GM12864 (cell line): ENCODE measurements at regions not wholly inside any gene's neighbourhood (a gene's known extent, or its start where the extent isn't known, plus 50 kb on each side); places are given as distances from the start of the nearest gene placed in this dataset.

Experiments used
- DNase-seq: peaks from one replicate; pipeline ENCODE4 v3.0.0-alpha.2; 2011; ENCODE audit warnings: low read depth
- H3K4me3 ChIP-seq: 2 replicates; pipeline ENCODE4 v1.5.1; 2011; ENCODE audit warnings: mild to moderate bottlenecking, low read depth, low read length, control low read depth
- CTCF ChIP-seq: IDR thresholded peaks from 2 replicates; pipeline ENCODE4 v1.5.1; 2011; ENCODE audit warnings: low read depth, mild to moderate bottlenecking, moderate library complexity, low read length, control low read depth, inconsistent platforms; ENCODE audit errors: missing control alignments

DNA sequence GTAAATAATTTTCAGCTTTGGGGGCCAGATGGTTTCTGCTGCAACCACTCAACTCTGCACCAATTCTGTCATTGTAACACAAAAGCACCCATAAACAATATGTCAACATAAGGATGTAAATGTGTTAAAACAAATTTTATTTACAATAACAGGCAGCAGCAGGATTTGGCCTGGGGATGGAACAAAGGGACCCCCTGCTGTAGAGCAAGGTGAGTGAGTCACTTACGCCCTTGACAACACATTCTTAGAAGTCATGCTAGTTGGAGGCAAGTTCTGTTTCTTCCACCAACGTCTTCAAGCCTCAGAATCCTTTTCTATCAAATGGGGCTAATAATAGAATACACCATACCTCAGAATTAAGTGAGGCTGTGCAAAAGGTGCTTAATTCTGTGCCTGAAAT is 610.2 kb upstream of the SYT4 start:
- no peak for DNase-seq
- no peak for TF ChIP-seq CTCF
- H3K4me3 ChIP-seq: no peak overlapping the region

DNA sequence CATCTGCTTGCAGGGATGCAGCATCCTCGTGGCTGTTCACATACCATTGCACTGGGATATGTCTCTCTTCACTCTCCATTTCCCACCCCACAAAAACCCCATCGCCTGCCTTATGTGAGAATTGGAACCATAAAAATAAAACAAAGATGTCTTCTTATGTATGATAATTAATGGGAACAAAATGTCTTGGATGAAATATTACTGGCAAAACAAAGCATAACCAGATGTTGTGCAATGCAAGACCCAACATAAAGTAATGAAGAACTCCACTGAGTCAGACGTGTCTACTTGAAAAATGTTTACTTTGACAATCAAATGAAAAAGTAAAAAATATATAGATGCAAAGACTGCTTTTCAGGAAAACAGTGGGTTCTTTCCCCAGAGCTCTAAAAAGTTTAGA is 611.3 kb upstream of the SYT4 start:
- DNase-seq: no peak
- no peak overlapping the region for H3K4me3 ChIP-seq
- no peak for TF ChIP-seq CTCF

DNA sequence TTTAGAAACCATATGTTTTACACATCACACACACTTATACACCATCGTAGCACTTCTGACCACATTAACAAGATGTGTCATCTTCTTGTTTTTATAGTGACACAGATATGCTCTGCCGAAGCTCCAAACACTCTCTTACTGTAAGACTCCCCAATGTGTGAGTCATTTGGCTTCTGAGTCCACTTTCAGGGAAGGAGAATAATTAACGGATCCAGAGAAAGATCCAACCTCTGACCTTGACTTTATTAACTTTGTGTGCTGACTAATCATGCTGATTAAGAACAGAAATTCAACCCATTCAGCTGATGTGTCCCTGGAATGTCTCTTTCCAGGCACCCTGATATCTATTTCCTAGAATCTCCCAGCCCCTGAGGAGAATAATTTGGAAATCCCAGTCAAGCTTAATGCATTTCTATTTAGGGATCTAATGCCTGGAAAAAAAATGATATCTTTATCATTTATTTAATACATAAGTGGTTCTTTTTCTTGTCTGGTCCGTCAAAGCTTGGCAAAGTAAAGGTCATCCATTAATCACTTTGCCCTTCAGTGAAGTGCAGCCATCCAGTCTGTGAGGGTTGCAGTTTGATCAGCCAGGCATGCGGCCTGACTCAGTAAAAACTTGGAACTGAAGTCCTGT is 615.8 kb upstream of the SYT4 start:
- no peak for TF ChIP-seq CTCF
- DNase-seq: no peak
- no peak overlapping the region for H3K4me3 ChIP-seq

GRCh38 chr18:43904209-43904837 is 627.0 kb upstream of the SYT4 start:
- no peak overlapping the region for H3K4me3 ChIP-seq
- no peak for TF ChIP-seq CTCF
- DNase-seq: no peak

DNA sequence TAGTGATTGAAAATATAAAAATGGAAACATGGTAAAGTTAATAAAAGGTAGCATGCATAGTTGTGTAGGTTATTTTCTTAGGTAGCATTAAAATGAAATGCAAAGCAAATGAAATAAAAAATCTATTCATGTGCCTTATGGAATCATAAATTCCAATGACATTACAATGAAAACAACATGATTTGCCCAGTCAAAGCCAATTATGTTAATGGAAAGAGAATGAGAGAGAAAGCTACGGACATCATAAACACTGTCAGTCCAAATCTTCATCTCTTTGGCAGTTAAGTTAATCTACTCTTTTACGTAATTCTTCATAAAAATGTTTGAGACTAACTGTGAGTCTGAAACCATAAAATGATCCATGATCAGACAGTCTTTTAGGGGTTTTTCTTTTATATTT is 636.7 kb upstream of the SYT4 start:
- no peak overlapping the region for H3K4me3 ChIP-seq
- DNase-seq: no peak
- TF ChIP-seq CTCF: no peak

- DNase-seq: no peak
- TF ChIP-seq CTCF: no peak
- H3K4me3 ChIP-seq: no peak overlapping the region
These were observed 639.7 kb upstream of the SYT4 start for GRCh38 chr18:43916984-43917383.

GRCh38 chr18:43917520-43917919 is 640.2 kb upstream of the SYT4 start:
- no peak for TF ChIP-seq CTCF
- DNase-seq: no peak
- H3K4me3 ChIP-seq: no peak overlapping the region
